Vagina (tissue), 2 donors: ENCODE measurements at regions not wholly inside any gene's neighbourhood (a gene's known extent, or its start where the extent isn't known, plus 50 kb on each side); places are given as distances from the start of the nearest gene placed in this dataset.

Experiments used
- DNase-seq, 2 donors: peaks; one replicate each; pipeline ENCODE4 v3.0.0-alpha.2; 2017; ENCODE audit errors: extremely low spot score in 2 of 2
- H3K27ac ChIP-seq: fragments of 200-600 bp; sonication (generic); one replicate; pipeline ENCODE4 v1.5.1; 2019
- H3K27me3 ChIP-seq: fragments of 200-600 bp; sonication (generic); one replicate; pipeline ENCODE4 v1.5.1; 2019
- H3K36me3 ChIP-seq, 2 donors: fragments of 200-600 bp; sonication (generic); one replicate each; pipeline ENCODE4 v1.5.1; 2017 to 2019
- H3K4me1 ChIP-seq: fragments of 200-600 bp; sonication (generic); one replicate; pipeline ENCODE4 v1.5.1; 2019
- H3K4me3 ChIP-seq, 2 donors: fragments of 200-600 bp; sonication (generic); 1 replicate in 1 of 2; 2 replicates in 1 of 2; pipeline ENCODE4 v1.5.1; 2016 to 2019
- H3K9me3 ChIP-seq: fragments of 200-600 bp; sonication (generic); one replicate; pipeline ENCODE4 v1.5.1; 2019
- POLR2A ChIP-seq, 2 donors: fragments of 450-650 bp; IDR thresholded peaks; one replicate each; pipeline ENCODE4 v1.6.1; 2017; ENCODE audit warnings: antibody characterized with exemption in 2 of 2, mild to moderate bottlenecking in 2 of 2, moderate library complexity in 2 of 2
- POLR2AphosphoS5 ChIP-seq, 2 donors: sonication (generic); formaldehyde crosslinking; IDR thresholded peaks; one replicate each; pipeline ENCODE4 v1.9.0; 2017; ENCODE audit warnings: antibody characterized with exemption in 2 of 2, mild to moderate bottlenecking in 2 of 2, low read depth in 1 of 2; ENCODE audit not compliant: insufficient read depth in 1 of 2
- intact Hi-C: fragments of 100-400 bp; cut with DNase I; formaldehyde crosslinking; loops from one replicate; pipeline ENCODE4 v1.15.1; 2023
- TF ChIP-seq, protein P1 (sequence below), 3 experiments: fragments of 450-650 bp in 2 of 3; fragments of 200-600 bp in 1 of 3; sonication (generic) in 1 of 3; IDR thresholded peaks; one replicate each; pipeline ENCODE4 v1.5.1; 2017 to 2019; ENCODE audit warnings: antibody characterized with exemption in 3 of 3, mild to moderate bottlenecking in 2 of 3, moderate library complexity in 2 of 3

DNA sequence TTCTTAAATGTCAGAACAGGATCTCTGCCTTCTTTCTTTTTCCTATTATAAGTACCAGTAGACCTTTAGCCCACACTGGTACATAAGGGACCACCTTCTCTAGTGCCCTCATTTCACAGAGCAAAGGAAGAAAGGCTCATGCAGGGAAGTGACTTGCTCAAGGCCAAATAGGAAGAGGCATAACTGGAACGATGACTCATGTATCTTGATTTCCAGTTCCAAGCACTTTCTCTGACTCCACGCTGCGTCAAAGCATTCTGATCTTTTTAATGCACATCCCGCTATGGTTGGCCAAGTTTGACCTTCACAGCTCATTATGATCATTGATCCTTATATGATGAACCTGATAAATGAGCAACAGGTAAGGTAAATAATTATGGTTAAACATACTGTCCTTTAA, 542.0 kb downstream of the GBA3 start:
- TF ChIP-seq, protein P1, sequence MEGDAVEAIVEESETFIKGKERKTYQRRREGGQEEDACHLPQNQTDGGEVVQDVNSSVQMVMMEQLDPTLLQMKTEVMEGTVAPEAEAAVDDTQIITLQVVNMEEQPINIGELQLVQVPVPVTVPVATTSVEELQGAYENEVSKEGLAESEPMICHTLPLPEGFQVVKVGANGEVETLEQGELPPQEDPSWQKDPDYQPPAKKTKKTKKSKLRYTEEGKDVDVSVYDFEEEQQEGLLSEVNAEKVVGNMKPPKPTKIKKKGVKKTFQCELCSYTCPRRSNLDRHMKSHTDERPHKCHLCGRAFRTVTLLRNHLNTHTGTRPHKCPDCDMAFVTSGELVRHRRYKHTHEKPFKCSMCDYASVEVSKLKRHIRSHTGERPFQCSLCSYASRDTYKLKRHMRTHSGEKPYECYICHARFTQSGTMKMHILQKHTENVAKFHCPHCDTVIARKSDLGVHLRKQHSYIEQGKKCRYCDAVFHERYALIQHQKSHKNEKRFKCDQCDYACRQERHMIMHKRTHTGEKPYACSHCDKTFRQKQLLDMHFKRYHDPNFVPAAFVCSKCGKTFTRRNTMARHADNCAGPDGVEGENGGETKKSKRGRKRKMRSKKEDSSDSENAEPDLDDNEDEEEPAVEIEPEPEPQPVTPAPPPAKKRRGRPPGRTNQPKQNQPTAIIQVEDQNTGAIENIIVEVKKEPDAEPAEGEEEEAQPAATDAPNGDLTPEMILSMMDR (IDR thresholded peaks at IDR 0.05): no peak
- no peak for TF ChIP-seq POLR2A (IDR thresholded peaks at IDR 0.05)
- TF ChIP-seq POLR2AphosphoS5 (IDR thresholded peaks at IDR 0.05; ENCODE audit: insufficient read depth in 1 of 2, low read depth in 1 of 2): no peak
- no peak for DNase-seq
- Histone ChIP-seq H3K27me3 (no peaks in the 10 kb centered on the region), H3K9me3 (no peaks in the 10 kb centered on the region), H3K27ac (no peak overlapping the region), H3K4me3 (no peak overlapping the region), H3K36me3 (no peaks in the 10 kb centered on the region), H3K4me1 (no peaks in the 10 kb centered on the region)
- intact Hi-C loops: no loop called here

- no peak overlapping the region for H3K27ac ChIP-seq
- no peak overlapping the region for H3K4me3 ChIP-seq
- no peaks in the 10 kb centered on the region for H3K4me1 ChIP-seq
- no peaks in the 10 kb centered on the region for H3K27me3 ChIP-seq
- DNase-seq: no peak
- no peak for TF ChIP-seq POLR2AphosphoS5 (IDR thresholded peaks at IDR 0.05; ENCODE audit: insufficient read depth in 1 of 2, low read depth in 1 of 2)
- TF ChIP-seq POLR2A (IDR thresholded peaks at IDR 0.05): no peak
- TF ChIP-seq, protein P1 (IDR thresholded peaks at IDR 0.05): no peak
- H3K36me3 ChIP-seq: no peaks in the 10 kb centered on the region
- H3K9me3 ChIP-seq: no peaks in the 10 kb centered on the region
- intact Hi-C loops: no loop called here
Measured at GRCh38 chr4:23234018-23234417, 541.3 kb downstream of the GBA3 start.

DNA sequence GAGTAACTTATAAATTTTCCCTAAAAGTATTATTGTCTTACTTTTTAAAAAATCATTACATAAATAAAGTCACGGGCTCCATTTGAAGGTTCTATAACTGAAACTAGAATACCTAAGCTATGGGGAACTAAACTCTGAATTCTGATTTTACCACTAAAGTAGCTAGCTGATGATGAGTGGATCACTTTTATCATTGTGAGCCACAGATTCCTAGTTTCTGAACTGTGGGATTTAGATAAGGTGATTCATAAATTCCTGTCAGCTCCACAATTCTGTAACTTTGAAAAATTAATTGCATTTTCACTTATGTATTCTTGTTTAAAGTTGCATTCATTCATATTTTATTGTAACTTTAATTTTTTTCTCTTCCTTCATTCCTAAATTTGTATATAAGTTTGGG, 540.9 kb downstream of the GBA3 start:
- no peaks in the 10 kb centered on the region for H3K4me1 ChIP-seq
- no peak for DNase-seq
- H3K9me3 ChIP-seq: no peaks in the 10 kb centered on the region
- H3K27me3 ChIP-seq: no peaks in the 10 kb centered on the region
- H3K27ac ChIP-seq: no peak overlapping the region
- TF ChIP-seq POLR2AphosphoS5 (IDR thresholded peaks at IDR 0.05; ENCODE audit: insufficient read depth in 1 of 2, low read depth in 1 of 2) (no peak), POLR2A (IDR thresholded peaks at IDR 0.05) (no peak)
- TF ChIP-seq, protein P1 (IDR thresholded peaks at IDR 0.05): no peak
- H3K4me3 ChIP-seq: no peak overlapping the region
- intact Hi-C loops: no loop called here
- H3K36me3 ChIP-seq: no peaks in the 10 kb centered on the region

DNA sequence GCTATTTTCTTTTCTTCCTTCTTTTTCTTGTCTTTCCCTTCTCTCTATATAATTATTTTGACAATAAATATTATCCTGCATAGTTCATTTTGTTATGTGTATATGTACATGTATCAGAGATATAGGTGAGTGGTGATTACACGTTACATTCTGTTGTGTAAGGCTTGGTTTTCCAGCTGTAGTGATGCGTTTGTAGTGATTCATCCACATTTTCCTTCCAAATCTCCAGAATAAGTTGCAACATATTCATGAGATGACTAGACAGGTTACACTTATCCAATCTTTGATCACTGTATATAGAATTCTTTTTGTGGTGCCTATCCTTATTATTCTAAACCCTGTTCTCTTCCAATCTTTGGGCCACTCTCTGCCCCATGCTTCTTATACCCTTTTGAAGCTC, 540.2 kb downstream of the GBA3 start:
- no peak for DNase-seq
- Histone ChIP-seq H3K4me3 (no peak overlapping the region), H3K27ac (no peak overlapping the region), H3K9me3 (no peaks in the 10 kb centered on the region), H3K4me1 (no peaks in the 10 kb centered on the region), H3K27me3 (no peaks in the 10 kb centered on the region), H3K36me3 (no peaks in the 10 kb centered on the region)
- TF ChIP-seq POLR2A (IDR thresholded peaks at IDR 0.05) (no peak), POLR2AphosphoS5 (IDR thresholded peaks at IDR 0.05; ENCODE audit: insufficient read depth in 1 of 2, low read depth in 1 of 2) (no peak)
- TF ChIP-seq, protein P1 (IDR thresholded peaks at IDR 0.05): no peak
- intact Hi-C loops: no loop called here

DNA sequence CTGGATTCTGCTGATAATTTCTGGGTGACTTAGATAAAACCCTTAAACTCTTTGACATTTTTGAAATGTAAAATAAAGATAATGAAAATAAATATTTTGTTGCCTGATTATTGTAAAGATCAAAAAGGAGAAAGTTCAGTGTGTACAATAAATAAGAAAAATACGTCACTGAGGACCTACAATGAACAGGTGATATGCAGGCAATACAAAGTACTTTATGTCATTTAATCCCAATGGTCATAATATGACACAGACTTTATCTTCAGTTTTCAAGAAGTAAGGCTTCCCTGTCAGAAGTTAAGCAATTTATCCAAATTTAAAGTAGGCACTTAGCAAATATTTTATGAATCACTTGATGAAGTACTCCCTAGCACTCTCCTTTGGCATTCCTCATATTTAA, 532.8 kb downstream of the GBA3 start:
- Histone ChIP-seq H3K4me3 (no peak overlapping the region), H3K4me1 (no peaks in the 10 kb centered on the region), H3K27ac (no peak overlapping the region), H3K36me3 (no peaks in the 10 kb centered on the region), H3K27me3 (no peaks in the 10 kb centered on the region), H3K9me3 (no peaks in the 10 kb centered on the region)
- no peak for DNase-seq
- no peak for TF ChIP-seq POLR2AphosphoS5 (IDR thresholded peaks at IDR 0.05; ENCODE audit: insufficient read depth in 1 of 2, low read depth in 1 of 2)
- TF ChIP-seq, protein P1 (IDR thresholded peaks at IDR 0.05): no peak
- TF ChIP-seq POLR2A (IDR thresholded peaks at IDR 0.05): no peak
- intact Hi-C loops: no loop called here
